GM21576 (cell line): ENCODE measurements at regions not wholly inside any gene's neighbourhood (a gene's known extent, or its start where the extent isn't known, plus 50 kb on each side); places are given as distances from the start of the nearest gene placed in this dataset.
"Not testable (repeated sequence)": the region's sequence is repeated elsewhere in the genome, so short reads cannot be mapped to it uniquely, and the experiment has no call there.

Source experiments
- ATAC-seq: cut with Tn5 transposase; IDR thresholded peaks from one replicate; pipeline ENCODE4 v1.9.1; 2021; ENCODE audit warnings: mild to moderate bottlenecking, moderate library complexity; ENCODE audit not compliant: unreplicated experiment

GRCh38 chr5:104635227-104635626 lies 1072.6 kb upstream of the NUDT12 start:
- ATAC-seq = no peak

- ATAC-seq = no peak
Measured at GRCh38 chr5:104628911-104629310, 1066.3 kb upstream of the NUDT12 start.

GRCh38 chr5:104626122-104626521 lies 1063.5 kb upstream of the NUDT12 start:
- no peak for ATAC-seq

GRCh38 chr5:104612005-104612404 lies 1049.4 kb upstream of the NUDT12 start:
- ATAC-seq = no peak

- ATAC-seq = no peak
Measured at GRCh38 chr5:104611135-104611767, 1048.7 kb upstream of the NUDT12 start.

GRCh38 chr5:104606258-104606829 lies 1043.8 kb upstream of the NUDT12 start:
- ATAC-seq = no peak

- no peak for ATAC-seq
Measured at GRCh38 chr5:104599726-104600125, 1037.1 kb upstream of the NUDT12 start.

- no peak for ATAC-seq
Measured at GRCh38 chr5:104598285-104598684, 1035.7 kb upstream of the NUDT12 start.

GRCh38 chr5:104594850-104595249 lies 1032.3 kb upstream of the NUDT12 start:
- ATAC-seq = no peak

GRCh38 chr5:104576677-104577076 lies 1014.1 kb upstream of the NUDT12 start:
- no peak for ATAC-seq

GRCh38 chr5:104573949-104574709 lies 1011.5 kb upstream of the NUDT12 start:
- ATAC-seq = no peak

GRCh38 chr5:104569621-104570020 lies 1007.0 kb upstream of the NUDT12 start:
- no peak for ATAC-seq

- no peak for ATAC-seq
Measured at GRCh38 chr5:104564530-104564929, 1001.9 kb upstream of the NUDT12 start.

- ATAC-seq = no peak
Measured at GRCh38 chr5:104556957-104557356, 994.4 kb upstream of the NUDT12 start.

- no peak for ATAC-seq
Measured at GRCh38 chr5:104551628-104552027, 989.0 kb upstream of the NUDT12 start.

- not testable (repeated sequence) for ATAC-seq
Measured at GRCh38 chr5:104546871-104547270, 984.3 kb upstream of the NUDT12 start.

- ATAC-seq = no peak
Measured at GRCh38 chr5:104541141-104541785, 978.7 kb upstream of the NUDT12 start.

GRCh38 chr5:104540448-104540847 lies 977.9 kb upstream of the NUDT12 start:
- no peak for ATAC-seq

- no peak for ATAC-seq
Measured at GRCh38 chr5:104539618-104540350, 977.2 kb upstream of the NUDT12 start.

- ATAC-seq = no peak
Measured at GRCh38 chr5:104538734-104539133, 976.1 kb upstream of the NUDT12 start.

- ATAC-seq = no peak
Measured at GRCh38 chr5:104533498-104533897, 970.9 kb upstream of the NUDT12 start.
